CD8-positive, alpha-beta memory T cell (primary cell): ENCODE measurements at regions not wholly inside any gene's neighbourhood (a gene's known extent, or its start where the extent isn't known, plus 50 kb on each side); places are given as distances from the start of the nearest gene placed in this dataset.
"Not testable (repeated sequence)": the region's sequence is repeated elsewhere in the genome, so short reads cannot be mapped to it uniquely, and the experiment has no call there.

Experiments
- CTCF ChIA-PET: fragments of 350-600 bp; sonication (Branson Sonifier 250); formaldehyde crosslinking; loops from one replicate; lab custom pipeline; 2021; ENCODE audit warnings: antibody characterized with exemption; lab: Charles Lee
- POLR2A ChIA-PET: fragments of 350-600 bp; sonication (Branson Sonifier 250); formaldehyde crosslinking; loops from one replicate; lab custom pipeline; 2021; ENCODE audit warnings: antibody characterized with exemption; lab: Charles Lee
- DNase-seq, 5 donors: peaks; one replicate each; pipeline versions ENCODE4 v3.0.0 to v3.0.0-alpha.2; 2020 to 2022; ENCODE audit warnings: mixed read lengths in 1 of 5
- H3K27ac ChIP-seq: one replicate; pipeline ENCODE4 v1.7.0; 2013; ENCODE audit warnings: low read depth, mild to moderate bottlenecking, low read length, moderate library complexity
- H3K27me3 ChIP-seq: 2 replicates; pipeline ENCODE4 v1.7.0; 2013; ENCODE audit warnings: low read length, mild to moderate bottlenecking; ENCODE audit not compliant: insufficient read depth, poor library complexity, severe bottlenecking
- H3K36me3 ChIP-seq: 2 replicates; pipeline ENCODE4 v1.7.0; 2013; ENCODE audit warnings: mild to moderate bottlenecking, low read length, moderate library complexity; ENCODE audit not compliant: insufficient read depth
- H3K4me1 ChIP-seq: 2 replicates; pipeline ENCODE4 v1.7.0; 2013; ENCODE audit warnings: mild to moderate bottlenecking, low read length, moderate library complexity; ENCODE audit not compliant: insufficient read depth
- H3K4me3 ChIP-seq: 2 replicates; pipeline ENCODE4 v1.7.0; 2013; ENCODE audit warnings: mild to moderate bottlenecking, low read length
- H3K9me3 ChIP-seq: 2 replicates; pipeline ENCODE4 v1.7.0; 2013; ENCODE audit warnings: mild to moderate bottlenecking, low read length
- H3K27ac Mint-ChIP-seq, 8 donors: one replicate each; pipeline ENCODE4 v1.8.0; 2020 to 2021; ENCODE audit warnings: mixed read lengths in 8 of 8, mild to moderate bottlenecking in 6 of 8, inconsistent platforms in 3 of 8, moderate library complexity in 3 of 8
- H3K27me3 Mint-ChIP-seq, 2 donors: one replicate each; pipeline ENCODE4 v1.8.0; 2020 to 2021; ENCODE audit warnings: mixed read lengths in 2 of 2, mild to moderate bottlenecking in 1 of 2, moderate library complexity in 1 of 2
- H3K36me3 Mint-ChIP-seq, 3 donors: one replicate each; pipeline ENCODE4 v1.8.0; 2020 to 2021; ENCODE audit warnings: mixed read lengths in 3 of 3, inconsistent platforms in 1 of 3, mild to moderate bottlenecking in 1 of 3
- H3K4me1 Mint-ChIP-seq, 3 donors: one replicate each; pipeline ENCODE4 v1.8.0; 2020 to 2021; ENCODE audit warnings: mixed read lengths in 3 of 3, inconsistent platforms in 1 of 3, mild to moderate bottlenecking in 1 of 3
- H3K4me3 Mint-ChIP-seq, 7 donors: one replicate each; pipeline ENCODE4 v1.8.0; 2020 to 2021; ENCODE audit warnings: mixed read lengths in 7 of 7, mild to moderate bottlenecking in 6 of 7, moderate library complexity in 4 of 7, inconsistent platforms in 2 of 7
- H3K9me3 Mint-ChIP-seq, 5 donors: one replicate each; pipeline ENCODE4 v1.8.0; 2020 to 2022; ENCODE audit warnings: mixed read lengths in 5 of 5, mild to moderate bottlenecking in 3 of 5, moderate library complexity in 2 of 5, inconsistent platforms in 1 of 5

DNA sequence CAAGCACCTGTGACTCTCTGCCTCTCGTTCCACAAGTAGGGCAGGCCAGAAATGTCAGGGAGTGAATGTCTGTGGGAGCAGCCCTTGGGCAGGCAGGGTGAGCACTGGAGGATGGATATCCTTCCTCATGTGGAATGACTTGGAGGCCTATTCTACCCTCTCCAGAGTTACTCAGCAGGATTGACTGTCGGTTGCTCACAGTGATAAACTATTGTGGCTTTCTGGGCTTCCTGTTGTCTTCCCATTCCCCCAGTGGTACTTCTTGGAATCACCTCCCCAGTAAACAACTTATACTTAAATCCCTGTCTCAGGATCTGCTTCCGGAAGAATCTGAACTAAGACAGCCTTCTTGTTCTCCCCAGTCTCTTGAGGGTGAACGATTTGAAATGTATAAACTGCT lies 79.6 kb upstream of the MANSC4 start:
- no peaks in the 10 kb centered on the region for H3K9me3 ChIP-seq
- Mint-ChIP-seq H3K36me3 (peaks cover 0 to 3% (median 0%) of the 10 kb centered on the region in 3 donors), H3K9me3 (peaks cover 0 to 2% (median 0%) of the 10 kb centered on the region in 5 donors), H3K4me3 (no peak overlapping the region), H3K27me3 (peaks cover 3 to 39% of the 10 kb centered on the region in 2 donors), H3K27ac (no peak overlapping the region), H3K4me1 (no peaks in the 10 kb centered on the region)
- no peaks in the 10 kb centered on the region for H3K36me3 ChIP-seq
- CTCF ChIA-PET: no interaction called here
- H3K27me3 ChIP-seq: no peaks in the 10 kb centered on the region
- no peaks in the 10 kb centered on the region for H3K4me1 ChIP-seq
- POLR2A ChIA-PET: no interaction called here
- no peak for DNase-seq
- H3K27ac ChIP-seq: no peak overlapping the region
- H3K4me3 ChIP-seq: no peak overlapping the region

- CTCF ChIA-PET, H3K4me3 ChIP-seq, H3K4me1 Mint-ChIP-seq, H3K4me3 Mint-ChIP-seq, H3K27ac Mint-ChIP-seq, H3K27ac ChIP-seq, H3K4me1 ChIP-seq, H3K9me3 ChIP-seq, H3K36me3 ChIP-seq, DNase-seq, H3K36me3 Mint-ChIP-seq, H3K27me3 ChIP-seq, POLR2A ChIA-PET, H3K9me3 Mint-ChIP-seq: not testable (repeated sequence)
- peaks cover 3 to 46% of the 10 kb centered on the region in 2 donors for H3K27me3 Mint-ChIP-seq
Measured at GRCh38 chr12:27857006-27857405, 77.0 kb upstream of the MANSC4 start.

- H3K4me1 Mint-ChIP-seq: no peaks in the 10 kb centered on the region
- no peak overlapping the region for H3K27ac Mint-ChIP-seq
- no peaks in the 10 kb centered on the region for H3K27me3 ChIP-seq
- no peak overlapping the region for H3K4me3 ChIP-seq
- peaks cover 0 to 5% (median 3%) of the 10 kb centered on the region in 3 donors for H3K36me3 Mint-ChIP-seq
- no peaks in the 10 kb centered on the region for H3K9me3 ChIP-seq
- no peaks in the 10 kb centered on the region for H3K4me1 ChIP-seq
- no peak overlapping the region for H3K4me3 Mint-ChIP-seq
- peaks cover 0 to 10% (median 5%) of the 10 kb centered on the region in 5 donors for H3K9me3 Mint-ChIP-seq
- DNase-seq: no peak
- H3K36me3 ChIP-seq: no peaks in the 10 kb centered on the region
- no peak overlapping the region for H3K27ac ChIP-seq
- ChIA-PET CTCF (no interaction called here), POLR2A (no interaction called here)
- peaks cover 11 to 39% of the 10 kb centered on the region in 2 donors for H3K27me3 Mint-ChIP-seq
Measured at GRCh38 chr12:27852742-27853141, 72.7 kb upstream of the MANSC4 start.
